Hematopoietic multipotent progenitor cell treated with erythropoietin and hydrocortisone succinate and interleukin-3 and kit ligand, for 17 days (in vitro differentiated cells): ENCODE measurements at regions not wholly inside any gene's neighbourhood (a gene's known extent, or its start where the extent isn't known, plus 50 kb on each side); places are given as distances from the start of the nearest gene placed in this dataset.

Experiments
- DNase-seq: peaks from one replicate; pipeline ENCODE4 v3.0.0-alpha.2; 2015; ENCODE audit warnings: low spot score

DNA sequence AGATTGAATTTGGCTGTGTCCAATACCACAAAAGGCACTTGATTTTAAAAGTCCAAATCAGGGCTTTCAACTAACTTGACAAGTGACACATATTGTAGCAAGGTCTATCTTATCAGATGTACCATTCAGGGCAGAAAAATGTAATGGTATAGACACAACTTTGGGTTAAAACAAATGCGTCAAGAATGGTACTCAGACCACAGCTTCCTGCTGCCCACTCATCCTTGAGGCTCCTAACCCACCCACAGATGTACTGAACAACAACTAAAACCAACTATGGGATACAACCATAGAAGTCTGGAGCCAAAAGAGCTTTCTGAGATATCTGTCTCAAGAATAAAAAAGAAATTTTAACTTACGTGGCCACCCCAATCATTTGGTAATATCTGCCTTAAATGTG is 105.2 kb downstream of the RBM43 start:
- DNase-seq, result no peak

DNA sequence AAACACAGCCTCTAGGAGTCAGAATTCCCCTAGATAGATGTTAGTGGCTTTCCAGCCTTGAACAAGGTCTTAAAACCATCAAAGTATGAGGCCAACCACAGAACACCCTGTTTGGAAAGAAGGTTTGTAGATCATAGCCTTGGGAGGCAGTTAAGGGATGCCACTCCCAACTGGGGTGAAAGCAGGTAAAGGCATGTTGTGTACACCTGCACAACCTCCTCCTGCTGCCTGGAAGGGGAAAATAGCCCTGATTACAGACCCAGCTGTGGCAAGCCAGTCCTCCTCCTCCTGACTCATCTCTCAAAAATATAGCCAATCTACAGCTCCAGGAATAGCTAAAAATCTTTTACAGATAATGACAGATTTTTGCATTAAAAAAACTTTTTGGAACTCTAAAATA is 108.1 kb downstream of the RBM43 start:
- no peak for DNase-seq

DNA sequence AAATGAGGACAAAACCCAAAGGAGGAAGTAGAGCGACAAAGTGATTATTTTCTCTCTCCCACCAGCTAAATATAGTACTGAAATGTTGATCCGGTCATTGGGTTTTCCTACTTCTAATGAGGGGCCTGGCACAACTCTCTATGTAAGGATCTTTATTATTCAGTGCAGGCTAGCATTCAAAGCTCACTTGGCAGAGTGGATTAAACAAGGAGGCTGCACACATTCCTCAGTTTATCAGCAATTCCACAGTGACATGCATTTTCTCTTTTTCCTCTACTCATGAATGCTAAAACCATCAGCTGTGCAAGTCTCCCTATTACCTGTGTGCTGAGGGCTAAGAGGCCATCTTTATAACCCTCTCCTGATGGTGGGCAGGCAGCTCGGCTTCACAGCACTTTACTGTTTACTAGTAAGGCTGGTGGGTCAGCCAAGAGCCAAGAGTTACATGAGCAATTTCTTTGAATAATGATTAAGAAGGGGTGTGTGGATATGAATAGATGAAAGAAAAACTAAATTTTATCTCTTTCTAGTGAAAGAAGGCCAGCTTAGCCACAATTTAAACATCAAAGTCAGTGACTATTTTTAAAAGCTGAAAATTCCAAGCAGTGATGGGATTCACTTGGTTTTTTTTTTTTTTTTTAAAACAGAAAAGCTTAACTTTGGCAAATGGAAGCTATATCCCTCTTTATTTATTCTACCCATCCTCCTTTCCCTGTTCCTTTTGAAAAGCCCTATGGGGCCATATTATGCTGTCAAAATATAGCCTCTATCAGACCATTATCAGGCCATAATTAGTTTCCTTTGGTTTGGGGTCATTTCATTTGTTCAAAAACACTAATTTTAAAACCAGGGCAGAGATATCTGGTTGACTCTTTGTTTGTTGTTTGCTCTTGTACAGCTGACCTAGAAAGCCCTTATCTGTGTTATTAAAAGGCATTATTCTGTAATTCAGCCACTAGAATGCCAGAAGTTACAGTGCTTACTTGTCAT is 111.0 kb downstream of the RBM43 start:
- DNase-seq, result no peak

DNA sequence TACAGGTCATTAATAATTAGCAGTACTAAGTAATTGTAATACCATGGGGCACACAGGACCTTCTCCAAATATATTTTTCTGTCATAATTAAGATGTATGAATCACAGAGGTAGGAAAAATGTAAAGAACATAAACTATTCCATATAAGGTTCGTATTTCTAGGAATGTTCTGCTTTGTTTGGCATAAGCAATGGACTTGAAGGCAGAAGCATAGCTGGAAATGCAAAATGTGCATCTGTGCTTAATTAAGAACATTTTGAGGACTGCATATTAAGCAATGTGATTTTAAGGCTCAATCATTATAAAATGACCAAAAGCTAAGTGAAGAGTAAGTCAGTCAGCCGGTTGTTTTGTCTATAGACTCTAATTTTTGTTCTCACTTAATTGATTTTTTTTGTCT is 123.2 kb downstream of the RBM43 start:
- no peak for DNase-seq

DNA sequence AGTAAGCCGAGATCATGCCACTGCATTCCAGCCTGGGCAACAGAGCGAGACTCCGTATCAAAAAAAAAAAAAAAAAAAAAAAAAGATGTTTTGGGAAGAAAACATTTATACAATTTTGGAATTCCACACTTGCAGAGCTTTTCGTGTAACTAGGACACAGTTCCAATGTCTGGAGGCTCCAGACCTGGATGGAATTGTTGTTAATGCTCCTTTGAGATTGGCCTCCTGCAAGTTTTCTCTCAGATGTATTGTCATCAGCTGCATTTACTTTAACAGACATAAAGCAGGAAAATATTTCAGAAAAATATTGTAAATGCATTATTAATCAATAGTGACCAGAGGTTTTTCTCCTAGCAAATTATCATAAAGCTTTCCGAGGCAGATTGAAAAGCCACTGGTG is 124.1 kb downstream of the RBM43 start:
- DNase-seq, result no peak

DNA sequence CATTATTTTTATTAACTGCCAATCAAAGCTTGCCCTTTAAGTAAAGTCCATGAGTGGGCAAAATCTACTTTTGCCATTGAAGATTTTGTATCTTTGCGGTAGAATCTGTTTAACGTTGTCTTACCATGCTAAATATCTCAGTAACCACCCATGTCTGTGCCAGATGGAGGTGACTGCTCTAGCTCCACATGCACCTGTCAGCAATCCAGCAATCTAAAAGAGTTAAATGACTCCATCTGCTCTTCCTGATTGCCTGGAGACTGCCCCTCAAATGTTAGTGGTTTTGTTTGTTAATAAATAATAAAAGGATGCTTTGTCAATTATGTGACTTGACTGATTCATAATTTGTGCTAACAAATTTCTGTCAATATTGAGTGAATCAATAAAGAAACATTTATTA is 141.7 kb downstream of the RBM43 start:
- no peak for DNase-seq

DNA sequence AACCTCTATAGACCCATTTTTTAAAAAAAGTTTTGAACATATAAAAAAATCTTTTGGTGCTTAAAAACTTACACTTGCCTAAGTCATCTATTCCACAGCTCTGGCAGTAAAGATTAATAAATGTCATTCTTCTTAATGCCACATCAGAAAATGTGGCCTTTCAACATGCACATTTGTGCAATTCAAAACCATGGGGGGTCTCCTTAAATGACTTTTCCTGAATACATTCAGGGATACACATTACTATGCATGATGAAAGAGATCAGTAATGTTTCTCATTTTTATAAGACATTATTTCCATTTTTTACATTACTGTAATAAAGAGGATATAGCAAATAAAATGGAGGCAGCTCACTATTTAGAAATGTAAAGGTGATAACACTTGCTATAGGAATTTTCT is 142.3 kb downstream of the RBM43 start:
- no peak for DNase-seq

DNA sequence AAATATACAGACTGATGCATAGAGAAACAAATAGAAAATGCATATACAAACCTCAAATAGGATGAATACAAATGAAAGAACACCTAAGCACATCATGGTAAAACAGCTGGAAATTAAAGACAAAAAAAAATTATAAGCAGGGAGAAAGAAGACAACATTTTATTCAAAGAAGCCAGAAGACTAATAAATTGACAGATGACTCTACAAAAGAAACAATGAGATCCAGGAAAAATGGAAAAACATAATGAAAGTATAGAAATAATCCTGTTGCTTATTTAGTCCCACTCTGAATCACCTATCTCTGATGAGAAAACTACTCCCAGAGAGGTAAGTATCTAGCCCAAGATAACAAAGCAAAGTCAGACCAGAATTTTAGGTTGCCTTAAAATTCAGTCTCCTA is 143.4 kb downstream of the RBM43 start:
- DNase-seq, result no peak

DNA sequence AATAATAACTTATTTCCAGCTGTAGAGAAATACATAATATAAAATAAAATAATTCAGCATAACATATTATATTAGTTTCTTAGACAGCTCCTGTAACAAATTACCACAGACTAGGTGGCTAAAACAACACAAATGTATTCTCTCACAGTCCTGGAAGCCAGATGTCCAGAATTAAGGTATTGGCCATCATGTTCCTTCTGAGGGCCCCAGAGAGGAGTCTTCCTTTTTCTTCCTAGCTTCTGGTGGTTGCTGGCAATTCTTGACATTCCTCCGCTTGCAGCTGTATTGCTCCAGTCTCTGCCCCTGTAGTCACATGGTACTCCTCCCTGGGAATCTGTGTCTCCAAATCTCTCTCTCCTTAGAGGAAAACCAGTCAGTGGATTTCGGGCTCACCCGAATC is 146.8 kb downstream of the RBM43 start:
- no peak for DNase-seq

DNA sequence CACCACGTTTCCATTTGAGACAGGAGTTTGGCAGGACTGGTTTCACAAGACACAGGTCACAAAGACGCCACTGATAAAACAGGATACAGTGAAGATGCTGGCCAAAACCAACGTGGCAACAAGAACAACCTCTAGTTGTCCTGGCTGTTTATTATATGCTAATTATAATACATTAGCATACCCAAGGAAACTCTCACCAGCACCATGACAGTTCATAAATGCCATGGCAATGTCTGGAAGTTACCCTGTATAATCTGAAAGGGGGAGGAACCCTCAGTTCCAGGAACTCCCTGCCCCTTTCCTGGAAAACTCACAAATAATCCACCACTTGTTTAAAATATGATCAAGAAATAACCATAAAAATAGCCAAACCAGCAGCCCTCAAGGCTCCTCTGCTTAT is 148.3 kb downstream of the RBM43 start:
- no peak for DNase-seq

DNA sequence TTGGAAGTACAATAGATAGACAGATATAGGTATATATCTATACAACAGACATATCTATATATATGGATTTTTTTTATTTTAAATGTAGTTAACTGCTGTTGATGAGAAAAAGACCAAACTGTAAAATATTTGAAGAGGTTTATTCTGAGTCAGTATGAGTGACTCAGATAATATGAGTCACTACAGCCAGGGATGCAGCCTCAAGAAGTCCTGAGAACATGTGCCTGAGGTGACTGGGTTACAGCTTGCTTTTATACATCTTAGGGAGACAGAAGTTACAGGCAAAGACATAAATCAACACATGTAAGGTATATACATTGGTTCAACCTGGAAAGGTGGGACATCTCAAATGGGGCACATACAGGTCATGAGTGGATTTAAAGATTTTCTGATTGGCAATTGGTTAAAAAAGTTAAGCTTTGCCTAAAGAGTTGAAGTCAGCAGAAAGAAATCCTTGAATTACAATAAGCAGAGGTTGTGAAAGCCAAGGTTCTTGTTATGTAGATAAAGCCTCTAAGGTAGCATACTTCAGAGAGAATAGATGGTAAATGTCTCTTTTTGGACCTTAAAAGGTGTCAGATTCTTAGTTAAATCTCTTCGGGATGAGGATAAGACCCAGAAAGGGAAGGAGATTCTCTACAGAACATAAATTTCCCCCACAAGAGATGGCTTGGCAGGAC is 149.9 kb downstream of the RBM43 start:
- DNase-seq, result no peak

DNA sequence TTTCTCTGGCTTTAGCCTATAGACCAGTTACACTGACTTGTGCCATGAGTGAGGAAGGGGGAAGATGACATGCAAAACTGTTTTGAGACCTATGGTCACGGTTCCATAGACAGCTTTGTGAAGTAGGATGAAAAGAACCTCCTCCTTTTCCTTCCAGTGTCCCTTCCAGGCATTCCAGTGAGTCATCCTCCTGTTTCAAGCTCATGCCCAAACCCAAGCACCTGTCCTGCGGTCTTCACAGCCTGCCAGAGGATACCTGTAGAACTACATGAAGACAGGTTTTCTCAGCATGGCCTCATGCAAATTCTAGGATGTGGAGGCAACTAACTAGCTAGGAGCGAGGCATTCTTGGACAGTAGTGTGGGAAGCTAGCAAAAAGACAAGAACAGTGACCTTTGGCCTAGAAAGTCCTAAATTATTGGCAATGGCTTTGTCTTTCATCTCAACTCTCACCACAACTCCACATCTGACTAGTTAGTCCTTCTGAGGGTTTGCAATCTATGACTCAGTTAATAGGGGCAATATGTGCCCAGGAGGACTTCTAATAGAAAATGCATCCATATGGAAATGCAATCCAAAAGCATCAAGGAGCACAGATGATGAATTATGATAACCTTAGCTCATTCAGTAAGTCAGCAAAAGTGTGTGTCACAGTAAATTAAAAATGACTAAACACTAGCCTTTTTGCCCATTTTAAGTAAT is 154.7 kb downstream of the RBM43 start:
- no peak for DNase-seq

DNA sequence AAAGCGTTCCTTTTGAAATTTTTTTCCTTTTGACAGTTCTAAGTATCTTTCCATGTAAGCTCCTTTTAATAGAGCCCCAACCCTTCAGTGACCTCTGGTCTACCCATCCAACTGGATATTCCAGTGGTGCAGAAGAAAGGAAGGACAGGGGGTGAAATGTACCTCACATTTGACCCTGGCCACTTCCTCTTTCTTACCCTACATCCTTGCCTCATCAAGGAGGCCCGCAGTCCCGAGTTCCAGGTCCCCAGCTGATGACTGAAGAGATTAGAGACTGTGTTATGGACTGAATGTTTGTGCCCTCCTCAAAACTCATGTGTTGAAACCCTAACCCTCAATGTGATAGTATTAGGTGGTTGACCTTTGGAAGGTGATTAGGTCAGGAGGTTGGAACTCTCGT is 158.1 kb downstream of the RBM43 start:
- DNase-seq, result no peak

DNA sequence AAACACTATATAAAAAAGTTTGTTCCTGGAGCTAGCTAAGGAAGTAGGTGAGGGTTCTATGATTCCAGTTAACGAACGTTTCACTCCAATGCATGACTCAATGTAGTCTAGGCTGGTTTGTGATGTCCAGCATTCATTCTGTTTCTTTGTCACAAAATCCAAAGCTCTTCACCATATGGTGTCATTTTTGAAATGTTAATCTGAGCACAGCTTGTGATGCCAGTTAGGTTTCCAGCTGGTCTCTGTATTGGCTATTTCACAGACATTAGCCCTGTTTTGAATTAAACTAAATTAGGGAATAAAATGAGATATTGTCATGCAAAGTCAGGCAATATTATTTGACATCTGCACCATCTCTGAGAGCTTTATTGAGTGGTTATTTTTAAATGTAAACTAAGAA is 159.4 kb downstream of the RBM43 start:
- no peak for DNase-seq

DNA sequence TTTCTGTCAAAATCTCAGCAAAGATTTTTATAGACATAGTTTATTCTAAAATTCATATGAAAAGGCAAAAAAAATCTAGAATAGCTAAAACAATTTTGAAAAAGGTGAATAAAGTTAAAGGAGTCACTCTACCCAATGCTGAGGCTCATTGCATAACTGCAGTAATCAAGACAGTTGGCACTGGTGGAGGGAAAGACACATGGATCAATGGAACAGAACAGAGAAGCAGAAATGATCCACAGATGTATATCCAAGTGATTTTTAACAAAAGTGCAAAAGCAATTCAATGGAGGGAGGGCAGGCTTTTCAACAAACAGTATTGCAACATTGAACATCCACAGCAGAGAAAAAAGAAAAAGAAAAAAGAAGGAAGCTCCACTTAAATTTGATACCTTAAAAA is 162.8 kb downstream of the RBM43 start:
- DNase-seq, result no peak

DNA sequence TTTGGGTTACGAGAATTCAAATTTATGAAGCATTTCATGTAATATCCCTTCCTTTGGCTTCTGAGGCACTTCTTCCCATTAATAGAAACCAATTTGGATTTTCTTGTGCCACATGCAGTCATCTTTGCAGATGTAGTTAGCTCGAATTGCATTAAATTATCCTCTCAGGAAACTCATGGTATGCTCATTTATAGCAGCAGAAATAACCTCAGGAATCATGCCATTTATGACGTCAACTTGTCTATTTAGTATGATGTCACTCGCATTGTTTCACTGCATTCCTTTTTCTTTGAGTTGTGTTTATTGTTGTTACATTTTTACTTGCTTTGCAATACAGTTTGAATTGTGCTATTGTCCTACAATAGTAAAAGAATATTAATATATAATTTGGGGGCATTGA is 163.8 kb downstream of the RBM43 start:
- no peak for DNase-seq

DNA sequence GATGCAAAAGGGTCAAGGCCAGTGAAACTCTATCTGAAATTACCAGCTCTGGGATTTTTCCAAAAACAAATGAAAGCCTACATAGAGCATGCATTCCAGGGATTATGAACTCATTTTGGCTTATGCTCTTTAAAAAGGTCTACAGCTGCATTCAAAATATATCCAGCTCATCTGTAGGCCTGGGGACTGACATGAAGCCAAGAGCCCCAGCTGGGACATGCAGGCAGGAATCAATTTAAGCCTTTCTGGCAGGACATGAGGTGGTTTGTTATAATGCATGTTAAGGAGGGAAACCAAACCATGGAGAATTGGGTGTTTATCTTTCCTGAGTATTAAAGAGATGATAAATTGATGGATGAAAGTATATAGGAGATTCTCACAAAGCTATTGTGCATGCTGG is 164.5 kb downstream of the RBM43 start:
- no peak for DNase-seq

DNA sequence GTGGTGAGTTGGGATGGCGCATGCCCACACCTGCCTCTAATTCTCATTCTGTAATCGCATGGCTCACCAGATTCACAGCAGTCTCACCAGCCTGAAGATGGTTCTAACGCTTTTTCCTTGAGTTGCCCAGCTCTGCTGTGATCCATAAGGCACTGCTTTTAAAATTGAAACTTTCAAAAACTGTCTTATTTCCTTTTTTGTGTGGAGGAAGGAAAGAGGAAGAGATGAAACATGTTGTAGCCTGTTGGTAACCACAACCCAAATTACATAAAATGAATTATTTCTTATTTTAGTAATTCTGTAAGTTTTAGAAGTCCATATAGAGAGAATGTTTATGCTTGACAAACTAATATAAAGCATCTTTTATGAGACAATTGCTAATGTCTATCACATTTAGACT is 165.4 kb downstream of the RBM43 start:
- no peak for DNase-seq

DNA sequence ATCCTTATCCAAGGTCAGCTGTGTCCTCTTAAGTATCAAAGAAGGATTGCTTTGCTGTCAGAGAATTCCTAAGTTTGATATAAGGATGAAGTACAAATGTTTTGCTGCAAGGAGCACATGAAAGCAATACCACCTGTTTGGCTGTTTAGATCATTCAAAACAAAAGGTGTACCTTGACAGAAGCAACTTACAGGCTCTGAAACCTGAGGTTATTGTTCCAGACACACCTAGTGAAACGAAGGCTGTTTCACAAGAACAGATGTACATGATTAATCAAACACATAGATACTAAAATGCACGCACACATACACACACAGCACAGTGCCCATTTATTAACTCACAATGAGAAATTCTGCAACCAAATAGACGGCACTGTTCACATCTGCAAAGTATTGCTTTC is 166.2 kb downstream of the RBM43 start:
- DNase-seq, result no peak

DNA sequence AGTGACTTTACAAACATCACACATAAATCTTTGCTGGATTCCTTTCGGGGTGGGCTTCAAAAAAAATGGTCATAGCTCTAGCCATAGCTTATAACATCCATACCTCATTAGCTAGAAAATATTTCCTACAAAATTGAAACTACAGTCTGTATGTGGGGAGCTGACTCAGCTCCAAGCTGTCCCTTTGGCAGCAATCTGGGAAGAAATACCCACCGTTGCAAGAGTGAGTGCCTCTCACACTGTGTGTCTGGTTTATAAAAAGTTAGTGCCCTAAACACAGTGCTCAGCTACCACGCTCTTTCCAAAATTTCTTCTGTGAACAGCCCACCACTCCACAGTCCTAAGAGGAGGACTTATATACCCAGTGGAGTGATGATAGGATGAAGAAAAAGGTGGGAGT is 170.1 kb downstream of the RBM43 start:
- DNase-seq, result no peak

DNA sequence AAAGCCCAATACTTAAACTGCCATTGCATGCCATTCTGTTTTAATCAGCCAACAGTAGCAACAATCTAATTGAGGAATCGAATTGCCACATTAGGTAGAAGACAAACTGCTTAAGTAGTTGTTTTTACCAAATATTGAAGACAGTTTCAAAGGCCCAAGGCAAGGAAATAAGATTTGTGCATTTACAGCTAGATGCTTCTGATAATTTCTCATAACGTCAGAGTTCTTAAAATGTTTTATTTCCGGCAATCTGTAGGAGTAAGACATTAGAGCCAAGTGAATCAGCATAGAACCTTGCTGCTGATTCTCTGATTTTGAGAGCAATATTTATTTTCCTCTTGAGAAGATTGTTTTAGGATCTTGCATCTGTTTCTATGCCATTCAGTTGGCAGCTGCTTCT is 174.3 kb downstream of the RBM43 start:
- no peak for DNase-seq

DNA sequence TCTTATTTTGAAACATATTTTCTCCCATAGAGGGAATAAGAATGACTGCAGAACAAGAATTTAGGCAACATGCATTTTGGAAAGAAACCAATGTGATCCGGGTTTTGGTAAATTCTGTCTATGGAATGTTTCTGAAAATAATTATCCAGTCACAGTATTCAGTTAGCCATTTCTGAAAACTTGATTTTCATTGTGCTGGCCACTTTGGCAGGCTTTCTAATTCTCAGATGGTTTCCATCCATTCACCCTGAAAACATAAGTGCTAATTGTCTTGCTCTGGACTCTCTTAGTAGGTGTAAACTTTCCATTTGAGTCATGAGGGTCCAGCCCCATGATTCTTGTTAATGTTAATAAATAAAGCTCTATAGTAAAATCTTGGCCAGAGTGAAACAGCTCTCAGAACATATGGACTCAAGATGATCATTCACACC is 176.5 kb downstream of the RBM43 start:
- DNase-seq, result no peak
